GM18873 (cell line): ENCODE measurements at regions not wholly inside any gene's neighbourhood (a gene's known extent, or its start where the extent isn't known, plus 50 kb on each side); places are given as distances from the start of the nearest gene placed in this dataset.
"Not testable (repeated sequence)": the region's sequence is repeated elsewhere in the genome, so short reads cannot be mapped to it uniquely, and the experiment has no call there.

ENCODE experiments used
- ATAC-seq: cut with Tn5 transposase; IDR thresholded peaks from one replicate; pipeline ENCODE4 v1.9.1; 2021; ENCODE audit warnings: mild to moderate bottlenecking, moderate library complexity, moderate number of reproducible peaks; ENCODE audit not compliant: unreplicated experiment, low FRiP score

DNA sequence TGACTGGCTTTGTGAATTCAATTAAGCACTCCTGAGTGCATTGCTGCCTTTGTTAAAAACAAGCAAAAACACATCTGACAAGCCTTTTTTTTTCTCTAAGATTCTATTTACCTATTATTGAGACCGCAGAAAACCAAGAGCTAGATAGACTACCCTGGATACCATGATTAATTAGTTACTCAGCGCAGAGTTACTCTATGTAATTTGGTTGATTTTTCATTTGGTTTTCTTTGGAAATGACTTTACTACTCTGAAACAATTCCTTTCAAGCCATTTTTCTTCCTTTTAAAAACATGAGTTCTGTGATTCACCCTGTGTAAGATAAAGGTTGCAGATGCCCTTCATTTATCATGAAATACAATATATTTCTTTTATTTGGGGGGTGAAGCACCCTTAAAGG, 421.6 kb upstream of the PIK3R1 start:
- ATAC-seq: no peak

DNA sequence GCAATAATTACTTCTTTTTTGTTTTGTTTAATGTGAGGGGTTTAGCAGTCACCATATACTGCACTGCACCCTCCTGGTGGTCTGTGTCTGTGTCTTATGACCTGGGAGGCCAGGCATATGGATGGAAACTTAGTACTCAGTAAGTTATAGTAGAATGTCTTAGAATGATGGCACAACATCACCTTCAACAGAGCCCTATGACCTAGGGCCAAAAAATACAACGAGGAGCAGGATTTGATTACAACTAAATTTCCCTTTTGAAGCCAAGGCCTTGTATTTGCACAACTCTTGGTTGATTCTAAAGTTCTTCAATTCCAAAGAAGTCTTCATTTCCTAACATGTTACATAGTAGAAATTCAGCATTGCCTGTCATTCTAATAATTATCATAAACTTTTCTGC, 422.1 kb upstream of the PIK3R1 start:
- no peak for ATAC-seq

DNA sequence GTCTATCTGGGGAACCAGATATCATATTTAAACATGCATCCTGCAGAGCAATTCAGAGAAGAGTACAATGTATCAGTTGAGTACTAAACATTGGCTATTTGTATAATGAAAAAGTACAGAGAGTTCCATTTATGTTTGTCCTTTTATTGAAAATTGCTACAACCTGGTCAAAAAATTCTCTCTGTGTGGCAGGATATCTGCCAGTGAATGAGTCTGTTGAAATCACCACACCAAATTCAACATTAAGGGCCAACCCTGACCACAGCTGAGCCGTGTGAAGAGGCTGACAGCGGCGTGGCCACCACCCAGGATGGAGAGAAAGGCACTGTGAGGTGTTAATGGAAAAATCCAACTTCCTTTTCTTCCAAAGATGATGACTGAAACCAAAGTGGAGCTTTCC, 422.7 kb upstream of the PIK3R1 start:
- no peak for ATAC-seq

DNA sequence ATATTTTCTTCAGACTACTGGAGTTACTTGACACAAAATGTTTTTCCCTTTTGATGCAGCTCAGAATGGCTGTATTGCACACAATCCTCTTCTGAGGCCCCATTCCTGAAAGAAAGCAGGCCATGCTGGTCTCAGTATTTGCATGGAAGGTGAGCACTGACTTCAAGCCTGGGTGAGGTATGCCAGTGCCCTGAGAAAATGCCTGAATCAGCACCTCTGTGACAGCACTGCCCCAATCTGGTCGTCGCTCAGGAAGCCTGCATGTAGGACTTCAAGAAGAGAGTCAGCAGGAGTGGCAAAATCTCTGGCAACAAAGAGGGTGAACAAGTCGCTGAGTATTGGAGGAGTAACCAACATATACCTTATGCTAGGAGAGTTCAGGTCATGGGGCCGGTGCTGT, 425.2 kb upstream of the PIK3R1 start:
- ATAC-seq: no peak

DNA sequence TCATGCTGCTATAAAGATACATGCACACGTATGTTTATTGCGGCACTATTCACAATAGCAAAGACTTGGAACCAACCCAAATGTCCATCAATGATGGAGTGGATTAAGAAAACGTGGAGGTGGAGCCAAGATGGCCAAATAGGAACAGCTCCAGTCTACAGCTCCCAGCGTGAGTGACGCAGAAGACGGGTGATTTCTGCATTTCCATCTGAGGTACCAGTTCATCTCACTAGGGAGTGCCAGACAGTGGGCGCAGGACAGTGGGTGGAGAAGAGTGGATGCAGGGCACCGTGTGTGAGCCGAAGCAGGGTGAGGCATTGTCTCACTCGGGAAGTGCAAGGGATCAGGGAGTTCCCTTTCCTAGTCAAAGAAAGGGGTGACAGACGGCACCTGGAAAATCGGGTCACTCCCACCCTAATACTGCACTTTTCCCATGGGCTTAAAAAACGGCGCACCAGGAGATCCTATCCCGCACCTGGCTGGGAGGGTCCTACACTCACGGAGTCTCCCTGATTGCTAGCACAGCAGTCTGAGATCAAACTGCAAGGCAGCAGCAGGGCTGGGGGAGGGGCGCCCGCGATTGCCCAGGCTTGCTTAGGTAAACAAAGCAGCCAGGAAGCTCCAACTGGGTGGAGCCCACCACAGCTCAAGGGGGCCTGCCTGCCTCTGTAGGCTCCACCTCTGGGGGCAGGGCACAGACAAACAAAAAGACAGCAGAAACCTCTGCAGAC, 435.5 kb upstream of the PIK3R1 start:
- not testable (repeated sequence) for ATAC-seq

DNA sequence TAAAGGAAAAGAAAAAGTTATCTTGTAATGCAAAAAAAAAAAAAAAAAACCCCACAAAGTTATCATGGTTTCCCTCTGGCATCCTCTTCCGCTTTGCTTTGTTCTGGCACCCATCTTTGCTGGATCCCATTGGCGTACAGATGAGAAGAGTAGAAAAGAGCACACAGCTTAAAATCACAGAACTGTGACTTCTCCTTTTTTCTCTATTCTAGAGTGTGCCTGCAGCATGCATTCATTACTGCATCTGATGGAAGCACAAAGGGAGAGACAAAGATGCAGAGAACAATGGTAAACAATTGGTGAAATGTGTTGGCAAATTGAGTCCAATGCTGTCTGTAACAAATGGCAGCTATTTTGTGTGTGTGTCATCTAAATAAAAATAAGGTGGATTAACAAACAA, 440.8 kb upstream of the PIK3R1 start:
- ATAC-seq: no peak

DNA sequence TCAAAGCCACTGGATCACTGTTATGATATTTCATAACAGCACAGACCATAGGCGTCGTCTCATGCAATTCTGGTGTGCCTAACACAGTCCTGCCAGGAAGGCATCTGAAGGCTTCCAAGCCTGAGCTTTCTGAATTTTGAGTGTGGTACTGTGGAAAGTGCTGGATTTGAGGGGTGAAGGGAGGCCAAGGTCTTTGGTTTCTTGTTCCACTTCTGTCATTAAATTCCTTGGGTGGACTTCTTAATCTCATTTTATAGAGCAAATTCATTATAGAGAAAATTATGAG, 441.3 kb upstream of the PIK3R1 start:
- no peak for ATAC-seq

DNA sequence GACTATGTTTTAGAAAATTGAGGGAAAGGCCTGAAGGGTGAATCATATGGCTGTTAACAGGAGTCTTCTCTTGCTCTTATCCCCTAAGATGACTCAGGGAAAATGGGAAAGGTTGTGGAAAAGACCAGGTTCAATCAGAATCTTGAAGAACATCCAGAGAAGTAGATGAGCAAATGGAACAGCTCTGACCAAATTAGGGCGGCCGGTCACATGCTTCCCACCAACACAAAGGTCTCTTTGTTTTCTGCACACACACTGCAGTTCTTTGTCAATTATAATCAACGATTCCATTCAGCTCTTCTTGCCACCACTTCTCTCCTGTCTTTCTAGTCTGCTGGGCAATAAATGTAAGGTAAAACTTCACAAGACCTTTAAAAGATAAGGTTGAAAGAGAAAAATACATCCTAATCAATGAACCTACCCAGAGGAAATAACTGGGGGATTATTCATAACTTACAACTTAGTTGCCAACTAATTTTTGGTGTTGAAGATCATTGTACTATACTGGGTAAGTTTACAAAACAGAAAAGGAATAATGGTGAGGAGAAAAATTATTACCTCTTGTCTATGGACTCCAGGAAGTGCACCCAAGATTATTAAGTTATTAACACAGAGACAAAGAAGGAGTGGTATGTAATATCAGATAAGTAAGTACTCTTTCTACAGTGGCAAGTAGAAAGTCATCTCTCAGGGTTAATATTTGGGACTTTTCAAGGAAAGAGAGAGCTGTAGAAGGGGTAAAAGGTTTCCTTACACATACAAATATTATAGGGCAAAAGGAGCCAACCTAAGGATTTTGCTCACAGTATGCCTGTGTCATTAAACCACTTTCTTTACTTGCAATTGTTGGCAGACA, 441.9 kb upstream of the PIK3R1 start:
- ATAC-seq: no peak

DNA sequence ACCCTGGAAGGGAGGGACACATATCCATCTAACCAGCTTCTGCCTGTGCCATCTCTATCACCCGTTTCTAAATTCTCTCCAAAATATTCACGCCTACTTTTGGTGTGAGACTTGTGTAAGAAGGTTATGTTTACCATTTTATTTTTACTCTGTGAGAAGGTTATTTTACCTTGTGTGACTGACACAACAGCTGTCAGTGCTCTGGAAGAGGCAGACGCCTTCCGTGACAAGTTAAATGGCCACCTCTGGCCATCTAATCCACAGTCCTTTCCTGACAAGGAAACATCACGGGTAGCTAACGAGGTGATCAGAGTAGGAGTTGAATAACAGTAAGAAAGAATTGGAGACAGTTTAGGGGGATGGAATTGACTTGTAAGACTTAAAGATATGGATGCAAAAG, 443.8 kb upstream of the PIK3R1 start:
- ATAC-seq: no peak

DNA sequence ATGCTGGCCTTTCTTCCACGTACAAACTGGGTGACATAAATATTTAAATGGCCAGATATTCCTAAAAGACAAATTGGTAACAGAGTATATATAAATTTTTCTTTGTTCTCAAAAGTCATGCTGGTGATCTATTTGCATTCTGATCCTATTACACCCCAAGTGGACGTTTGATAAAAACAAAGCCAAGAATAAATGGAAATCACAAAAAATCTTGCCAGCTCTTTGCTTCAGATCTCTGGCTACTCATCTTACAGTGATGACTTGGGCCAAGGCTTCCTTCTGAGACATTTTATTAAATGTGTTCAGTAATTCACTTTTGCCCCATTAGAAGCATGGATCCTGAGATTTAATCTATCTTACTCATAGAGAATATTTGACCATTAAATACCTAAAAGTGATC, 444.3 kb upstream of the PIK3R1 start:
- ATAC-seq: no peak

DNA sequence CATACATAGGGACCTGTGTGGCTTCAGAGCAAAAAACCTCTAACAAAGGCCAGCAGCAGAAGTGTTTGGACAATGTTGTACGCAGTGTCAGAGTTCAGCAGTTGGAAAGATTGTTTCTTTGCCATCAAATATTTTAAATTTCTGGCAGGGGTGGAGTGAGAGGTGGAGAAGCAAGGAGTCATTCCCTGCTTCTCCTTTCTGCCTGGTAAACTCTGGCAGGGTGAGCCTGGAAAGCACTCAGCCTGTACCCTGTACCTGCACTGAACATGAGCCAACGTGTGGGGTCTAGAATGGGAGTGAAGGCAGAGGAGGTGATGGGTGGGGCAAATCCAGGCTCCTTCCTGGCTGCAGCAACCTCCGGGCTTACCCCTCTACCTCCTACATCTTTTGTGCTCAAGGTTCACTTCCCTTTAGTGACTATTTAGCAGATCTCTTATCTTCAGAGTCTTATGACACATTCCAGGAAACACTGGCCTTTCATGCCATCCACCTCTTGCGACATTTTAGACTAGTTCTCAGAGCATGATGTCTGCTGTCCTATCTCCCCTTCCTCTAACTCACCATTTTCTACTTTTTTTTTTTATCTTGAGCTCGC, 445.0 kb upstream of the PIK3R1 start:
- ATAC-seq: no peak

DNA sequence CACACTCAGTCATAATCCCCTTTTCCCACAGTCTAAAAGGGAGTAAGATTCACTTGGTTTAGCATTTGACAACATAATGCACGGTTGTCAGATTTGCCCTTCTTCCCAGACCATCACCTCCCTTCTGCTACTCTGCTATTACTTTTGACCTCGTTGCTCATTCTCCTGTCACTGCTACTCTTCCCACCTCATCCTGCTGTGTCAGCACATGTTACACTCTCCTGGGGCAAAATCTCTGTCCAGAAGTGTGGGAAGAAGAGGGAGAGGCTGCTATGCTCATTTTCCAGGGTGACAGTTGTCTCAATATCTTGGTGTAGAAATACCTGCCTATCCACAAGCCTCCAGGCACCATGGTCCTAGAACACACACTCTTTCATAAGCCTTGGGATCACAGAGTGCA, 449.9 kb upstream of the PIK3R1 start:
- ATAC-seq: no peak

DNA sequence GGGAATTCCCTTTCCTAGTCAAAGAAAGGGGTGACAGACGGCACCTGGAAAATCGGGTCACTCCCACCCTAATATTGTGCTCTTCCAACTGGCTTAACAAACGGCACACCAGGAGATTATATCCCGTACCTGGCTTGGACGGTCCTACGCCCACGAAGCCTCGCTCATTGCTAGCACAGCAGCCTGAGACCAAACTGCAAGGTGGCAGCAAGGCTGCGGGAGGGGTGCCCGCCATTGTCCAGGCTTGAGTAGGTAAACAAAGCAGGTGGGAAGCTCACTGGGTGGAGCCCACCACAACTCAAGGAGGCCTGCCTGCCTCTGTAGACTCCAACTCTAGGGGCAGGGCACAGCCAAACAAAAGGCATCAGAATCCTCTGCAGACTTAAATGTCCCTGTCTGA, 457.8 kb upstream of the PIK3R1 start:
- ATAC-seq: not testable (repeated sequence)

DNA sequence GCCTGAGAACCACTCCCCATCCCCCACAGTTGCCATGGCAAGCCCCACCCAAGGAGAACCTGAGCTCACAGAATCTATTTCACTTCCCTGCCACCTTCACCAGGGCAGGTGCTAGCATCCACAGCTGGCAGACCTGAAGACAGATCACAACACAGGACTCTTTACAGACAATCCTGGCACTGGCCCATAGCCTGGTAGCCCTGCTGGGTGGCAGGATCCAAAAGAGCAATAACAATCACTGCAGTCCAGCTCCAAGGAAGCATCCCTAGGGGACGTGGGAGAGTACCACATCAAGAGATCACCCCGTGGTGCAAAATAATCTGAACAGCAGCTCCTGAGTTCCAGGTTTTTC, 463.2 kb upstream of the PIK3R1 start:
- ATAC-seq: no peak

DNA sequence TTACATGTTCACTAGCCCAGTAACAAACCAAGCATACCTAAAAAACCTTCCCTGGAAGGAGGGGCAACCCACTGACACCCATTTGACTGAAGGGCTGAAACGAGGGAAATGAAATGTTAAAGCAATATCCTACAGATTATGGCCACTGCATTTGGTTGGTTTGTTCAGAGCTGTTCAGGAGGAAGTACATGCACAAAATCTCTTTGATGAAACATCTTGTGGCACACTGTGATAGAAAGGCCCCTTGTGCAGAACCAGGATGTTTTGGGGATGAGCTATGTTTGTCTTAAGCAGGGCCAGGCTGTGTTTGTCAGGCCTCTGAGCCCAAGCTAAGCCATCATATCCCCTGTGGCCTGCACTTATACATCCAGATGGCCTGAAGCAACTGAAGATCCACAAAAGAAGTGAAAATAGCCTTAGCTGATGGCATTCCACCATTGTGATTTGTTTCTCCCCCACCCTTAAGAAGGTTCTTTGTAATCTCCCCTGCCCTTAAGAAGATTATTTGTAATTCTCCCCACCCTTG, 467.3 kb upstream of the PIK3R1 start:
- no peak for ATAC-seq

DNA sequence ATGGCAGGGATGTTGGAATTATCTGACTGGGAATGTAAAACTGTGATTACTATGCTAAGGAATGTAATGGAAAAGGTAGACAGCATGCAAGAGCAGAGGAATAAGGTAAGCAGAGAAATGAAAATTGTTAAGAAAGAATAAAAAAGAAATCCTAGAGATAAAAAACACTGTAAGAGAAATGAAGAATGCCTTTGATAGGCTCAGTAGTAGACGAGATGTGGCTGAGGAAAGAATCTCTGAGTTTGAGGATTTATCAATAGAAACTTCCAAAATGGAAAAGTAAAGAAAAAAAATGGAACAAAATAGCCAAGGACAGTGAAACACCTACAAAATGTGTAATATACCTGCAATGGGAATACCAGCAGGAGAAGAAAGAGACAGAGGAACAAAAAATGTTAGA, 468.5 kb upstream of the PIK3R1 start:
- ATAC-seq: no peak

DNA sequence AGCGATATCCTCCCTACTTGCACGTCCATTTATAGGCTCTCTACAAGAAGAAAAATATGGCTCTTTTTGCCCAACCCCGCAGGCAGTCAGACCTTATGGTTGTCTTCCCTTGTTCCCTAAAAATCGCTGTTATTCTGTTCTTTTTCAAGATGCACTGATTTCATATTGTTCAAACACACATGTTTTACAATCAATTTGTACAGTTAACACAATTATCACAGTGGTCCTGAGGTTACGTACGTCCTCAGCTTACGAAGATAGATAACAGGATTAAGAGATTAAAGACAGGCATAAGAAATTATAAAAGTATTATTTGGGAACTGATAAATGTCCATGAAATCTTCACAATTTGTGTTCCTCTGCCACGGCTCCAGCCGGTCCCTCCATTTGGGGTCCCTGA, 468.9 kb upstream of the PIK3R1 start:
- not testable (repeated sequence) for ATAC-seq

DNA sequence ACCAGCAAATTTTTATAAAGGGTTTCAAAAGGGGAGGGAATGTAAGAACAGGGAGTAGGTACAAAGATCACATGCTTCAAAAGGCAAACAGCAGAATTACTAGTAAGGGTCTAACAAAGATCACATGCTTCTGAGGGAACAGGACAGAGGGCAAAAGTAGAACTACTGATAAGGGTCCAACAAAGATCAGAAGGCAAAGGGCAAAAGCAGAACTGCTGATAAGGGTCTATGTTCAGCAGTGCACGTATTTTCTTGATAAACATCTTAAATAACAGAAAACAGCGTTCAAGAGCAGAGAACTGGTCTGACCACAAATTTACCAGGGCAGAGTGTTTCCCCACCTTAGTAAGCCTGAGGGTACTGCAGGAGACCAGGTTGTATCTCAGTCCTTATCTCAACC, 469.5 kb upstream of the PIK3R1 start:
- ATAC-seq: no peak

DNA sequence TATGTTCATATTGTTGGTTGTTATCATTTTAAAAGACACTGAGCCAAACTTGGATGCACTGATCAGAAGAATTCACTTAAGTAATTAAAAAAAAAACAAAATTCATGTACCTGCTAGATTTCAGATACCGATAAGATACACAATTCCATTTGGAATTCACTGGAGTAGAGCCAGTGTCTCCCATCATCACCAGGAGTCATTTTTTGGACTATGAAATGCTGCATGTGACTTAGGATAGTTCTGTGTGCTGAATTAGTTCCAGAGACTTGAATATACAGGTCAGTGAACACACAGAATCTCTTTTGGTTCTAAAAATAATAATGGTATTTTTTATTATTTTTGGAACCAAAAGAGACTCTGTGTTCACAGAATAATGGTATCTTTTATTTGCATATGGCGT, 482.6 kb upstream of the PIK3R1 start:
- no peak for ATAC-seq

DNA sequence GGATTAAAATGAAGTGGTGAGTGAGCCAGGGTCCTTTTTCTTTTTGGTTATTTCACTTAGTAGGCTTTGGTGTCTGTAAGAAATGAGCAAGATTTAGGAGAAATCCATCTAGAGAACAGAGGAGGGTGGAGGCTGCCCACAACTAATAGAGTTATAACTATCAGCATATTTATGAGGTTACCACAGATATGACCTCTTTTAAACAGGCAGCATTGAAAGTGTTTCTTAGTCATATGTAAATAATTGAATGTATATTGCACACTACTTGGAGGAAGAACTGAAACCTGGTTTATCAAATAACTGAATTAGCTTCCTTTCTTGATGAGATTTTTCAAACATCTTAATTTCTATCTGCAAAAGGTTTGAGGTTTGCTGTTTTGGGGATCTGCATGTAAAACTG, 483.1 kb upstream of the PIK3R1 start:
- ATAC-seq: no peak

DNA sequence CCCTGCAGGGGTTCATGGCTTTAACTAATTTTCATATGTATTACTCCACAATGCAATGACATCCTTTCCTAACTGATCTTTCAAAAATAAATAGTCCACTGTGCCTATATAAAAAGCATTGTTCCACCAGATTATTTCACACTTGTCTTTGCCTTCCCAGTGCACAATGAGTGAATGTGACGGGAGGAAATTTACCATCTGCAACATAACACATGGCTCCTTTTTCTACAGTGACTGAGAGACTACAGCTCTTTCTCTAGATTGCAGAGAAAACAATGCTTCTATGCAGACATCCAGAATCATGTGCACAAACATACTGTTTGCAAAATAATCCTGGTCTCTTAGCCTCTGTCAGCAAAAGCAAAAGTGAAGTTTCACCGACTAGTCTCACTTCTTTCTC, 483.7 kb upstream of the PIK3R1 start:
- ATAC-seq: no peak
